NCI-H2107 treated with DMSO at 0.1 percent for 48 hours (cell line): ENCODE measurements at regions not wholly inside any gene's neighbourhood (a gene's known extent, or its start where the extent isn't known, plus 50 kb on each side); places are given as distances from the start of the nearest gene placed in this dataset.
"Not testable (repeated sequence)": the region's sequence is repeated elsewhere in the genome, so short reads cannot be mapped to it uniquely, and the experiment has no call there.

ENCODE experiments used
- DNase-seq: peaks from one replicate; lab custom pipeline; 2025; ENCODE audit not compliant: unreplicated experiment; lab: John Stamatoyannopoulos, UW

GRCh38 chr4:186845137-186845842 is 121.6 kb upstream of the FAT1 start:
- no peak for DNase-seq

- no peak for DNase-seq
Observed at GRCh38 chr4:186846426-186846825, 122.8 kb upstream of the FAT1 start.

GRCh38 chr4:186847429-186848131 is 123.9 kb upstream of the FAT1 start:
- DNase-seq, result not testable (repeated sequence)

GRCh38 chr4:186848437-186848836 is 124.8 kb upstream of the FAT1 start:
- DNase-seq, result no peak

- DNase-seq, result no peak
Observed at GRCh38 chr4:186851291-186852072, 127.8 kb upstream of the FAT1 start.

GRCh38 chr4:186852073-186852420 is 128.4 kb upstream of the FAT1 start:
- DNase-seq, result no peak

- DNase-seq, result no peak
Observed at GRCh38 chr4:186852964-186853391, 129.3 kb upstream of the FAT1 start.

GRCh38 chr4:186854256-186854655 is 130.6 kb upstream of the FAT1 start:
- no peak for DNase-seq

GRCh38 chr4:186855111-186855510 is 131.5 kb upstream of the FAT1 start:
- DNase-seq, result no peak

- no peak for DNase-seq
Observed at GRCh38 chr4:186857793-186858192, 134.1 kb upstream of the FAT1 start.

- no peak for DNase-seq
Observed at GRCh38 chr4:186858355-186858754, 134.7 kb upstream of the FAT1 start.

- DNase-seq, result no peak
Observed at GRCh38 chr4:186859420-186859819, 135.8 kb upstream of the FAT1 start.

- no peak for DNase-seq
Observed at GRCh38 chr4:186861317-186861716, 137.7 kb upstream of the FAT1 start.

GRCh38 chr4:186871856-186872255 is 148.2 kb upstream of the FAT1 start:
- no peak for DNase-seq

GRCh38 chr4:186873095-186873494 is 149.4 kb upstream of the FAT1 start:
- not testable (repeated sequence) for DNase-seq

GRCh38 chr4:186875476-186875875 is 151.8 kb upstream of the FAT1 start:
- no peak for DNase-seq

GRCh38 chr4:186876961-186877626 is 153.4 kb upstream of the FAT1 start:
- no peak for DNase-seq

- no peak for DNase-seq
Observed at GRCh38 chr4:186878203-186878776, 154.6 kb upstream of the FAT1 start.

GRCh38 chr4:186881521-186882220 is 158.0 kb upstream of the FAT1 start:
- DNase-seq, result no peak

GRCh38 chr4:186882293-186882692 is 158.6 kb upstream of the FAT1 start:
- DNase-seq, result no peak
